ENCODE measurements at regions not wholly inside any gene's neighbourhood (a gene's known extent, or its start where the extent isn't known, plus 50 kb on each side); places are given as distances from the start of the nearest gene placed in this dataset.

DNA sequence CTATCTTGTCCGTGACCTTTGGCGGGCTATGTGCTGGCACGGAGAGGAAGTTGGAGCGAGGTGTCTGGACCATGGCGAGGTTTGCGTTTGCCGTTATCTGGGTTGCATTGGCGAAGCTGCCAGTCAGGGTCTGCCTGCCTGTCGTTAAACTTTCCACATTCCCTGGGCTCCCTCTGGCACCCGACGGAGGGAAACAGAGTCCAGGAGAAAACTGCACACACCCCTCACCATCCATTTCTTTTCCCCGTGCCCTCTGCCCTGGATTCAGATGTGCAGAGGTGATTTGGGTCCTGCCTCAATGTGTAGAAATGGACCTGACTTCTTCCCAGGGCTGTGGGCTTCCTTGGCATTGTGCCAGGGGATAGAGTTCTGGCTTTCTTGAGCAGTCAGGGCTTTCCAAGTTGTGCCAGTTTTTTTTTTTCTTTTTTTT lies 142.4 kb downstream of the URI1 start:
- intact Hi-C loops (cut with micrococcal nuclease), result no loop called here
- Mint-ChIP-seq H3K4me3 (ENCODE audit: unreplicated experiment) (no peak overlapping the region), H3K4me1 (ENCODE audit: insufficient read depth, unreplicated experiment) (no peaks in the 10 kb centered on the region), H3K27me3 (ENCODE audit: insufficient read depth, unreplicated experiment) (no peaks in the 10 kb centered on the region), H3K27ac (ENCODE audit: low read depth, unreplicated experiment) (no peak overlapping the region), H3K36me3 (ENCODE audit: insufficient read depth, unreplicated experiment) (no peaks in the 10 kb centered on the region), H3K9me3 (ENCODE audit: unreplicated experiment) (peaks cover 7% of the 10 kb centered on the region)
- no peak for DNase-seq (ENCODE audit: unreplicated experiment)
- BruUV-seq (replicated peaks), result no TSS peak
- ChIA-PET CTCF (interaction anchor here (1.1 kb wide), 1 partner anchor 35 kb away, joined by 3 read pairs; no protein-coding TSS in a partner anchor), POLR2A (no interaction called here)
- TF ChIP-seq, protein P1, sequence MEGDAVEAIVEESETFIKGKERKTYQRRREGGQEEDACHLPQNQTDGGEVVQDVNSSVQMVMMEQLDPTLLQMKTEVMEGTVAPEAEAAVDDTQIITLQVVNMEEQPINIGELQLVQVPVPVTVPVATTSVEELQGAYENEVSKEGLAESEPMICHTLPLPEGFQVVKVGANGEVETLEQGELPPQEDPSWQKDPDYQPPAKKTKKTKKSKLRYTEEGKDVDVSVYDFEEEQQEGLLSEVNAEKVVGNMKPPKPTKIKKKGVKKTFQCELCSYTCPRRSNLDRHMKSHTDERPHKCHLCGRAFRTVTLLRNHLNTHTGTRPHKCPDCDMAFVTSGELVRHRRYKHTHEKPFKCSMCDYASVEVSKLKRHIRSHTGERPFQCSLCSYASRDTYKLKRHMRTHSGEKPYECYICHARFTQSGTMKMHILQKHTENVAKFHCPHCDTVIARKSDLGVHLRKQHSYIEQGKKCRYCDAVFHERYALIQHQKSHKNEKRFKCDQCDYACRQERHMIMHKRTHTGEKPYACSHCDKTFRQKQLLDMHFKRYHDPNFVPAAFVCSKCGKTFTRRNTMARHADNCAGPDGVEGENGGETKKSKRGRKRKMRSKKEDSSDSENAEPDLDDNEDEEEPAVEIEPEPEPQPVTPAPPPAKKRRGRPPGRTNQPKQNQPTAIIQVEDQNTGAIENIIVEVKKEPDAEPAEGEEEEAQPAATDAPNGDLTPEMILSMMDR (IDR thresholded peaks at IDR 0.05; ENCODE audit: unreplicated experiment), result no peak

- H3K36me3 Mint-ChIP-seq (ENCODE audit: insufficient read depth, unreplicated experiment), result no peaks in the 10 kb centered on the region
- intact Hi-C loops (cut with micrococcal nuclease), result no loop called here
- DNase-seq (ENCODE audit: unreplicated experiment), result no peak
- ChIA-PET CTCF (interaction anchor here (1.0 to 1.1 kb wide), 2 partner anchors 35 to 36 kb away, joined by 3 read pairs; no protein-coding TSS in a partner anchor), POLR2A (no interaction called here)
- H3K4me1 Mint-ChIP-seq (ENCODE audit: insufficient read depth, unreplicated experiment), result no peaks in the 10 kb centered on the region
- peaks cover 7% of the 10 kb centered on the region for H3K9me3 Mint-ChIP-seq (ENCODE audit: unreplicated experiment)
- TF ChIP-seq, protein P1 (IDR thresholded peaks at IDR 0.05; ENCODE audit: unreplicated experiment), result no peak
- H3K27me3 Mint-ChIP-seq (ENCODE audit: insufficient read depth, unreplicated experiment), result no peaks in the 10 kb centered on the region
- H3K27ac Mint-ChIP-seq (ENCODE audit: low read depth, unreplicated experiment), result no peak overlapping the region
- H3K4me3 Mint-ChIP-seq (ENCODE audit: unreplicated experiment), result no peak overlapping the region
- no TSS peak for BruUV-seq (replicated peaks)
Observed at GRCh38 chr19:30085394-30085793, 143.4 kb downstream of the URI1 start.

GRCh38 chr19:30086220-30086619 lies 144.2 kb downstream of the URI1 start:
- H3K4me1 Mint-ChIP-seq (ENCODE audit: insufficient read depth, unreplicated experiment), result no peaks in the 10 kb centered on the region
- TF ChIP-seq, protein P1 (IDR thresholded peaks at IDR 0.05; ENCODE audit: unreplicated experiment), result no peak
- no TSS peak for BruUV-seq (replicated peaks)
- H3K27me3 Mint-ChIP-seq (ENCODE audit: insufficient read depth, unreplicated experiment), result no peaks in the 10 kb centered on the region
- no peaks in the 10 kb centered on the region for H3K36me3 Mint-ChIP-seq (ENCODE audit: insufficient read depth, unreplicated experiment)
- intact Hi-C loops (cut with micrococcal nuclease), result no loop called here
- no peak for DNase-seq (ENCODE audit: unreplicated experiment)
- CTCF ChIA-PET, result interaction anchor here (1.0 kb wide), 1 partner anchor 36 kb away, joined by 3 read pairs; no protein-coding TSS in a partner anchor
- H3K4me3 Mint-ChIP-seq (ENCODE audit: unreplicated experiment), result no peak overlapping the region
- peaks cover 7% of the 10 kb centered on the region for H3K9me3 Mint-ChIP-seq (ENCODE audit: unreplicated experiment)
- POLR2A ChIA-PET, result no interaction called here
- H3K27ac Mint-ChIP-seq (ENCODE audit: low read depth, unreplicated experiment), result no peak overlapping the region

DNA sequence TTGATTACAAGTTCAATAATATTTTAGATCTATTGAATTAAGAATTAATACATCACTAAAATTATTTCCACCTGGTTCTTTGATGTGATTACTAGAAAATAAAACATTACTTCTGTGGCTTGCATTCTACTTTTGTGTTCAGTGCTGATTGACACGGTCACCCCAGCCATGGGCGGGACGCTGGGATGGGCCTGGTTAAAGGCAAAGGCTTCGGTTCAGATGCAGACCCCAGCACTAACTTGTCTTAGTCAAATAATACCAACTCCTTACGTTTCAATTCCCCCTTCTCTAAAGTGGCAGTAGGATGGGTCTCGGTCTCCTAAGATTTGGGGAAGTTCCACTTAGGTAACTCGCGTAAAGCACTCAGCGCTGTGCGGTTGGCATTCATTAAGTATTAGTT lies 144.9 kb downstream of the URI1 start:
- BruUV-seq (replicated peaks), result no TSS peak
- no peak overlapping the region for H3K27ac Mint-ChIP-seq (ENCODE audit: low read depth, unreplicated experiment)
- intact Hi-C loops (cut with micrococcal nuclease), result no loop called here
- no peaks in the 10 kb centered on the region for H3K4me1 Mint-ChIP-seq (ENCODE audit: insufficient read depth, unreplicated experiment)
- no peaks in the 10 kb centered on the region for H3K36me3 Mint-ChIP-seq (ENCODE audit: insufficient read depth, unreplicated experiment)
- no peak overlapping the region for H3K4me3 Mint-ChIP-seq (ENCODE audit: unreplicated experiment)
- TF ChIP-seq, protein P1 (IDR thresholded peaks at IDR 0.05; ENCODE audit: unreplicated experiment), result no peak
- POLR2A ChIA-PET, result no interaction called here
- peaks cover 7% of the 10 kb centered on the region for H3K9me3 Mint-ChIP-seq (ENCODE audit: unreplicated experiment)
- CTCF ChIA-PET, result no interaction called here
- no peaks in the 10 kb centered on the region for H3K27me3 Mint-ChIP-seq (ENCODE audit: insufficient read depth, unreplicated experiment)
- DNase-seq (ENCODE audit: unreplicated experiment), result no peak
